ENCODE measurements at regions not wholly inside any gene's neighbourhood (a gene's known extent, or its start where the extent isn't known, plus 50 kb on each side); places are given as distances from the start of the nearest gene placed in this dataset.

GRCh38 chr2:59322870-59323269 is 1081.7 kb upstream of the FANCL start:
- Histone ChIP-seq H3K4me2 (ENCODE audit: low read length) (no peak overlapping the region), H3K36me3 (ENCODE audit: insufficient read depth, low read length) (no peaks in the 10 kb centered on the region), H3K9me3 (ENCODE audit: low read length) (no peaks in the 10 kb centered on the region), H4K20me1 (ENCODE audit: insufficient read depth, low read length) (no peaks in the 10 kb centered on the region), H2AFZ (ENCODE audit: low read length) (no peak overlapping the region), H3K9ac (ENCODE audit: low read length) (no peak overlapping the region), H3K27ac (ENCODE audit: low read depth, low read length, poor library complexity, severe bottlenecking) (no peak overlapping the region), H3K4me3 (ENCODE audit: low read depth, low read length, poor library complexity, severe bottlenecking) (no peak overlapping the region), H3K79me2 (ENCODE audit: insufficient read depth, low read length) (no peaks in the 10 kb centered on the region), H3K9me2 (ENCODE audit: low read depth, low read length) (no peaks in the 10 kb centered on the region), H3K4me1 (ENCODE audit: insufficient read depth, low read length, severe bottlenecking) (no peaks in the 10 kb centered on the region), H3F3A (ENCODE audit: insufficient read depth, low read length) (no peaks in the 10 kb centered on the region), H3K27me3 (ENCODE audit: insufficient read depth, low read length) (no peaks in the 10 kb centered on the region)
- TF ChIP-seq EZH2 (IDR thresholded peaks at IDR 0.05; ENCODE audit: borderline replicate concordance, low read length): no peak
- TF ChIP-seq CTCF (IDR thresholded peaks at IDR 0.05; ENCODE audit: low read length): no peak

GRCh38 chr2:59322005-59322404 is 1080.9 kb upstream of the FANCL start:
- Histone ChIP-seq H3F3A (ENCODE audit: insufficient read depth, low read length) (no peaks in the 10 kb centered on the region), H3K9me2 (ENCODE audit: low read depth, low read length) (no peaks in the 10 kb centered on the region), H3K4me1 (ENCODE audit: insufficient read depth, low read length, severe bottlenecking) (no peaks in the 10 kb centered on the region), H3K27ac (ENCODE audit: low read depth, low read length, poor library complexity, severe bottlenecking) (no peak overlapping the region), H3K9ac (ENCODE audit: low read length) (no peak overlapping the region), H3K27me3 (ENCODE audit: insufficient read depth, low read length) (no peaks in the 10 kb centered on the region), H3K4me3 (ENCODE audit: low read depth, low read length, poor library complexity, severe bottlenecking) (no peak overlapping the region), H3K79me2 (ENCODE audit: insufficient read depth, low read length) (no peaks in the 10 kb centered on the region), H3K9me3 (ENCODE audit: low read length) (no peaks in the 10 kb centered on the region), H3K36me3 (ENCODE audit: insufficient read depth, low read length) (no peaks in the 10 kb centered on the region), H3K4me2 (ENCODE audit: low read length) (no peak overlapping the region), H4K20me1 (ENCODE audit: insufficient read depth, low read length) (no peaks in the 10 kb centered on the region), H2AFZ (ENCODE audit: low read length) (no peak overlapping the region)
- TF ChIP-seq EZH2 (IDR thresholded peaks at IDR 0.05; ENCODE audit: borderline replicate concordance, low read length): no peak
- no peak for TF ChIP-seq CTCF (IDR thresholded peaks at IDR 0.05; ENCODE audit: low read length)

GRCh38 chr2:59314031-59314766 is 1073.1 kb upstream of the FANCL start:
- H3K27ac ChIP-seq (ENCODE audit: low read depth, low read length, poor library complexity, severe bottlenecking): no peak overlapping the region
- no peak overlapping the region for H3K4me2 ChIP-seq (ENCODE audit: low read length)
- no peak overlapping the region for H2AFZ ChIP-seq (ENCODE audit: low read length)
- no peak overlapping the region for H3K4me3 ChIP-seq (ENCODE audit: low read depth, low read length, poor library complexity, severe bottlenecking)
- H3F3A ChIP-seq (ENCODE audit: insufficient read depth, low read length): no peaks in the 10 kb centered on the region
- H3K4me1 ChIP-seq (ENCODE audit: insufficient read depth, low read length, severe bottlenecking): no peaks in the 10 kb centered on the region
- no peaks in the 10 kb centered on the region for H3K9me2 ChIP-seq (ENCODE audit: low read depth, low read length)
- H3K9me3 ChIP-seq (ENCODE audit: low read length): no peaks in the 10 kb centered on the region
- no peaks in the 10 kb centered on the region for H3K27me3 ChIP-seq (ENCODE audit: insufficient read depth, low read length)
- H3K79me2 ChIP-seq (ENCODE audit: insufficient read depth, low read length): no peaks in the 10 kb centered on the region
- no peaks in the 10 kb centered on the region for H4K20me1 ChIP-seq (ENCODE audit: insufficient read depth, low read length)
- no peaks in the 10 kb centered on the region for H3K36me3 ChIP-seq (ENCODE audit: insufficient read depth, low read length)
- H3K9ac ChIP-seq (ENCODE audit: low read length): no peak overlapping the region
- TF ChIP-seq EZH2 (IDR thresholded peaks at IDR 0.05; ENCODE audit: borderline replicate concordance, low read length) (no peak), CTCF (IDR thresholded peaks at IDR 0.05; ENCODE audit: low read length) (no peak)

Data from OCI-LY1 (cell line).